SK-N-SH (cell line): ENCODE measurements at regions not wholly inside any gene's neighbourhood (a gene's known extent, or its start where the extent isn't known, plus 50 kb on each side); places are given as distances from the start of the nearest gene placed in this dataset.

Experiments
- CTCF ChIA-PET: fragments of 300-600, 350-600 bp; formaldehyde crosslinking; extraction: SDS; loops from one replicate; lab custom pipeline; 2021; lab: Yijun Ruan, JAX
- POLR2A ChIA-PET: fragments of 350-600 bp; sonication (Branson Sonifier 250); formaldehyde crosslinking; extraction: SDS; loops from one replicate; lab custom pipeline; 2020; ENCODE audit warnings: antibody characterized with exemption, inconsistent platforms; lab: Yijun Ruan, JAX
- DNase-seq: peaks from one replicate; pipeline ENCODE4 v3.0.0; 2012
- H2AFZ ChIP-seq: fragments of 200-600 bp; sonication (generic); 2 replicates; pipeline ENCODE4 v1.8.1; 2016; ENCODE audit warnings: antibody characterized with exemption, mild to moderate bottlenecking, low read depth
- H3F3A ChIP-seq: fragments of 200-600 bp; sonication (generic); replicated peaks from 2 replicates; pipeline ENCODE3; 2016; ENCODE audit warnings: antibody characterized with exemption, mild to moderate bottlenecking; ENCODE audit not compliant: insufficient read depth
- H3K27ac ChIP-seq, 2 experiments: fragments of 200-500 bp in 1 of 2; fragments of 200-600 bp in 1 of 2; sonication (Bioruptor generic) in 1 of 2; sonication (generic), shearing (Covaris generic) in 1 of 2; 2 replicates each; pipeline versions ENCODE4 v1.5.1 to v1.6.1; 2014 to 2016; ENCODE audit warnings: low read depth in 2 of 2, inconsistent platforms in 1 of 2, low read length in 1 of 2, mild to moderate bottlenecking in 1 of 2, mixed read lengths in 1 of 2
- H3K27me3 ChIP-seq: fragments of 200-600 bp; sonication (generic), shearing (Covaris generic); 2 replicates; pipeline ENCODE4 v1.6.1; 2016; ENCODE audit warnings: mixed run types; ENCODE audit not compliant: insufficient read depth
- H3K36me3 ChIP-seq, 2 experiments: fragments of 200-500 bp in 1 of 2; fragments of 200-600 bp in 1 of 2; sonication (Bioruptor generic) in 1 of 2; sonication (generic) in 1 of 2; replicated peaks in 1 of 2; 2 replicates each; pipeline versions ENCODE3 to v1.5.1; 2014 to 2016; ENCODE audit warnings: low read length in 1 of 2, mild to moderate bottlenecking in 1 of 2; ENCODE audit not compliant: insufficient read depth in 2 of 2, control insufficient read depth in 1 of 2
- H3K4me1 ChIP-seq, 2 experiments: fragments of 200-500 bp in 1 of 2; fragments of 200-600 bp in 1 of 2; sonication (Bioruptor generic) in 1 of 2; sonication (generic), shearing (Covaris generic) in 1 of 2; 2 replicates each; pipeline versions ENCODE4 v1.5.1 to v1.6.1; 2014 to 2016; ENCODE audit warnings: low read depth in 1 of 2, low read length in 1 of 2, mixed run types in 1 of 2; ENCODE audit not compliant: insufficient read depth in 2 of 2, control insufficient read depth in 1 of 2
- H3K4me2 ChIP-seq: fragments of 200-600 bp; sonication (generic), shearing (Covaris generic); 2 replicates; pipeline ENCODE4 v1.6.1; 2017; ENCODE audit warnings: mixed run types
- H3K4me3 ChIP-seq, 2 experiments: fragments of 200-500 bp in 1 of 2; fragments of 200-600 bp in 1 of 2; sonication (Bioruptor generic) in 1 of 2; sonication (generic), shearing (Covaris generic) in 1 of 2; 2 replicates each; pipeline versions ENCODE4 v1.5.1 to v1.8.1; 2014 to 2016; ENCODE audit warnings: low read depth in 2 of 2, inconsistent platforms in 1 of 2, low read length in 1 of 2, mild to moderate bottlenecking in 1 of 2, mixed read lengths in 1 of 2, moderate library complexity in 1 of 2
- H3K79me2 ChIP-seq: fragments of 200-600 bp; sonication (generic); 2 replicates; pipeline ENCODE4 v1.8.1; 2017; ENCODE audit warnings: mild to moderate bottlenecking; ENCODE audit not compliant: insufficient read depth
- H3K9ac ChIP-seq: fragments of 200-600 bp; sonication (generic); 2 replicates; pipeline ENCODE4 v1.6.1; 2017; ENCODE audit warnings: mixed run types
- H3K9me2 ChIP-seq: fragments of 200-600 bp; sonication (generic); 2 replicates; pipeline ENCODE4 v1.6.1; 2017; ENCODE audit warnings: mixed run types
- H3K9me3 ChIP-seq: fragments of 200-600 bp; sonication (generic); 2 replicates; pipeline ENCODE4 v1.6.1; 2017; ENCODE audit warnings: mixed run types, mild to moderate bottlenecking, moderate library complexity
- H4K20me1 ChIP-seq: fragments of 200-600 bp; sonication (generic); 2 replicates; pipeline ENCODE4 v1.6.1; 2017; ENCODE audit warnings: mild to moderate bottlenecking, mixed run types; ENCODE audit not compliant: insufficient read depth
- NFIC ChIP-seq: IDR thresholded peaks from 2 replicates; pipeline ENCODE4 v1.4.0; 2012; ENCODE audit warnings: borderline replicate concordance
- POLR2AphosphoS5 ChIP-seq: IDR thresholded peaks from 2 replicates; pipeline ENCODE4 v1.6.1; 2012; ENCODE audit warnings: low read depth, low read length
- SMC3 ChIP-seq: IDR thresholded peaks from 2 replicates; pipeline ENCODE4 v1.6.1; 2012; ENCODE audit warnings: low read depth, low read length, improper control_type of control experiment
- TCF12 ChIP-seq: IDR thresholded peaks from 2 replicates; pipeline ENCODE4 v1.4.0; 2012
- TEAD4 ChIP-seq: IDR thresholded peaks from 2 replicates; pipeline ENCODE4 v1.4.0; 2012; ENCODE audit warnings: mild to moderate bottlenecking, borderline replicate concordance; ENCODE audit not compliant: insufficient read depth
- YY1 ChIP-seq: IDR thresholded peaks from 2 replicates; pipeline ENCODE4 v1.4.0; 2012; ENCODE audit warnings: low read depth, mild to moderate bottlenecking
- WGBS: methylation state at CpG from one replicate; pipeline ENCODE4 v1.1.6; 2017; ENCODE audit warnings: low lambda C conversion rate; 5-methylcytosine and 5-hydroxymethylcytosine counted together
- TF ChIP-seq, protein P1 (sequence below): fragments of 200-600 bp; sonication (generic); IDR thresholded peaks from 2 replicates; pipeline ENCODE4 v1.6.1; 2017; ENCODE audit warnings: antibody characterized with exemption, mild to moderate bottlenecking, moderate library complexity
- TF ChIP-seq, protein P2 (sequence below): IDR thresholded peaks from 2 replicates; pipeline ENCODE4 v1.4.0; 2012; ENCODE audit warnings: low read depth, borderline replicate concordance
- TF ChIP-seq, protein P3 (sequence below): IDR thresholded peaks from 2 replicates; pipeline ENCODE4 v1.4.0; 2012; ENCODE audit warnings: low read depth

DNA sequence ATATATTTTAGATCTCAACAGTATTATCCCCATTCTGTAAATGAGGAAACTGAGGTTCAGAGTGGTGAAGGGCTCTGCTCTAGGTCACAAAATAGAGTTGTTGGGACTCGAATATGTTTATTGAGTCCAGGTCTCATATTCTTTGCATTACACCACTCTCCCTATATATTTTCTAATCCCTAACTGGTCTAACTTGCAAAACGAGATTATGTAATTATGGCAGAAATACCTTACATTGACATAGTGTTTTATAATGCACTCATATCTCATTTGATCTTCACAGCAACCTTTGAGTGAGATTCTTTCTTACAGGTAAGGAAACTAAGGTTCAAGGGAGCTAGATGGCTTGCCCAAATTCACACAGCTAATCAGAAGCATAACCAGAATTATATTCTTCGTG, 106.9 kb upstream of the LRIG3 start:
- H3K27me3 ChIP-seq, result no peaks in the 10 kb centered on the region; the same call in 1 of the 2 replicates
- WGBS, result 25% methylated on average over 3 of the region's 3 CpGs

DNA sequence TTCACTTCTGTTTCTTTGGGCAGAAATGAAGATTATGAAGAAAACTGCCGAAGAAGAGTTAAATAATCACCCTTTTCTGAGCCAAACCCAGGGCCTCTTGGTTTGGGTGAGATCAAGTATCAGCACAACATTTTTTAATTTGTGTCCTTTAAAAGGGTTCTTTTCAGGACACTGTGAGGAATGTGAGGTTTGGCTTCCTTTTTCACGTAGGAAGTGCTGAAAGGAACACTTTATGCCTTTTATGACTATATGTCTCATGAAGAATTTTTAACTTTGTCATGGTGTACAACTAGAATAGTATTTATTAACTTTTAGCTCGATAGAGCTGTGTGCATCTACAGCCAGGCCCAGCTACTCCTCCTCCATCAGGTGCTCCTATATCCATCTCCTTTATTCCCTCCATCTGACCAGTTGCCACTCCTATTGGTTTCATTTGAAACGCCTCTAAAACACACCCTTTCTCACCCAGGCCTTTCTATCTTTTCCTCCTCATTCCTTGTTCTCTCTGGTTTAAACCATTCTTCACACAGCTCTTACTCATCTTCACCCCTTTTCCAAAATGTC, 103.6 kb upstream of the LRIG3 start:
- ChIA-PET CTCF (interaction anchor here (0.6 kb wide), 1 partner anchor 1110 kb away, joined by 3 read pairs; no protein-coding TSS in a partner anchor), POLR2A (no interaction called here)
- Histone ChIP-seq H3K79me2 (no peaks in the 10 kb centered on the region), H3K27ac (no peak overlapping the region), H3F3A (no peaks in the 10 kb centered on the region), H3K4me2 (no peak overlapping the region), H3K36me3 (no peaks in the 10 kb centered on the region), H3K9ac (no peak overlapping the region), H3K9me2 (no peaks in the 10 kb centered on the region), H3K4me3 (no peak overlapping the region), H2AFZ (no peak overlapping the region), H3K9me3 (no peaks in the 10 kb centered on the region), H3K27me3 (no peaks in the 10 kb centered on the region; the same call in 1 of the 2 replicates), H4K20me1 (no peaks in the 10 kb centered on the region), H3K4me1 (no peaks in the 10 kb centered on the region)
- no peak for DNase-seq
- WGBS, result 39% methylated on average over 4 of the region's 4 CpGs
- TF ChIP-seq NFIC, result no peak

More for the DNA sequence above, 106.9 kb upstream of the LRIG3 start:
- TF ChIP-seq, protein P1, sequence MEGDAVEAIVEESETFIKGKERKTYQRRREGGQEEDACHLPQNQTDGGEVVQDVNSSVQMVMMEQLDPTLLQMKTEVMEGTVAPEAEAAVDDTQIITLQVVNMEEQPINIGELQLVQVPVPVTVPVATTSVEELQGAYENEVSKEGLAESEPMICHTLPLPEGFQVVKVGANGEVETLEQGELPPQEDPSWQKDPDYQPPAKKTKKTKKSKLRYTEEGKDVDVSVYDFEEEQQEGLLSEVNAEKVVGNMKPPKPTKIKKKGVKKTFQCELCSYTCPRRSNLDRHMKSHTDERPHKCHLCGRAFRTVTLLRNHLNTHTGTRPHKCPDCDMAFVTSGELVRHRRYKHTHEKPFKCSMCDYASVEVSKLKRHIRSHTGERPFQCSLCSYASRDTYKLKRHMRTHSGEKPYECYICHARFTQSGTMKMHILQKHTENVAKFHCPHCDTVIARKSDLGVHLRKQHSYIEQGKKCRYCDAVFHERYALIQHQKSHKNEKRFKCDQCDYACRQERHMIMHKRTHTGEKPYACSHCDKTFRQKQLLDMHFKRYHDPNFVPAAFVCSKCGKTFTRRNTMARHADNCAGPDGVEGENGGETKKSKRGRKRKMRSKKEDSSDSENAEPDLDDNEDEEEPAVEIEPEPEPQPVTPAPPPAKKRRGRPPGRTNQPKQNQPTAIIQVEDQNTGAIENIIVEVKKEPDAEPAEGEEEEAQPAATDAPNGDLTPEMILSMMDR, result no peak
- TF ChIP-seq YY1 (no peak), NFIC (no peak), TEAD4 (no peak), TCF12 (no peak), SMC3 (no peak), POLR2AphosphoS5 (no peak)
- TF ChIP-seq, protein P2, sequence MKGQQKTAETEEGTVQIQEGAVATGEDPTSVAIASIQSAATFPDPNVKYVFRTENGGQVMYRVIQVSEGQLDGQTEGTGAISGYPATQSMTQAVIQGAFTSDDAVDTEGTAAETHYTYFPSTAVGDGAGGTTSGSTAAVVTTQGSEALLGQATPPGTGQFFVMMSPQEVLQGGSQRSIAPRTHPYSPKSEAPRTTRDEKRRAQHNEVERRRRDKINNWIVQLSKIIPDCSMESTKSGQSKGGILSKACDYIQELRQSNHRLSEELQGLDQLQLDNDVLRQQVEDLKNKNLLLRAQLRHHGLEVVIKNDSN, result no peak
- TF ChIP-seq, protein P3, sequence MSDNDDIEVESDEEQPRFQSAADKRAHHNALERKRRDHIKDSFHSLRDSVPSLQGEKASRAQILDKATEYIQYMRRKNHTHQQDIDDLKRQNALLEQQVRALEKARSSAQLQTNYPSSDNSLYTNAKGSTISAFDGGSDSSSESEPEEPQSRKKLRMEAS, result no peak
- TF ChIP-seq, all 33 proteins: peak for 0
- POLR2A ChIA-PET, result no interaction called here
- H4K20me1 ChIP-seq, result no peaks in the 10 kb centered on the region
- no peaks in the 10 kb centered on the region for H3K9me3 ChIP-seq
- DNase-seq, result no peak
- H3K4me2 ChIP-seq, result no peak overlapping the region
- H3K27ac ChIP-seq, result no peak overlapping the region
- no peak overlapping the region for H3K9ac ChIP-seq
- H3F3A ChIP-seq, result no peaks in the 10 kb centered on the region
- no peaks in the 10 kb centered on the region for H3K79me2 ChIP-seq
- H2AFZ ChIP-seq, result no peak overlapping the region
- H3K4me3 ChIP-seq, result no peak overlapping the region
- no peaks in the 10 kb centered on the region for H3K4me1 ChIP-seq
- no peaks in the 10 kb centered on the region for H3K9me2 ChIP-seq
- CTCF ChIA-PET, result no interaction called here
- no peaks in the 10 kb centered on the region for H3K36me3 ChIP-seq
